ENCODE measurements at regions not wholly inside any gene's neighbourhood (a gene's known extent, or its start where the extent isn't known, plus 50 kb on each side); places are given as distances from the start of the nearest gene placed in this dataset.

DNA sequence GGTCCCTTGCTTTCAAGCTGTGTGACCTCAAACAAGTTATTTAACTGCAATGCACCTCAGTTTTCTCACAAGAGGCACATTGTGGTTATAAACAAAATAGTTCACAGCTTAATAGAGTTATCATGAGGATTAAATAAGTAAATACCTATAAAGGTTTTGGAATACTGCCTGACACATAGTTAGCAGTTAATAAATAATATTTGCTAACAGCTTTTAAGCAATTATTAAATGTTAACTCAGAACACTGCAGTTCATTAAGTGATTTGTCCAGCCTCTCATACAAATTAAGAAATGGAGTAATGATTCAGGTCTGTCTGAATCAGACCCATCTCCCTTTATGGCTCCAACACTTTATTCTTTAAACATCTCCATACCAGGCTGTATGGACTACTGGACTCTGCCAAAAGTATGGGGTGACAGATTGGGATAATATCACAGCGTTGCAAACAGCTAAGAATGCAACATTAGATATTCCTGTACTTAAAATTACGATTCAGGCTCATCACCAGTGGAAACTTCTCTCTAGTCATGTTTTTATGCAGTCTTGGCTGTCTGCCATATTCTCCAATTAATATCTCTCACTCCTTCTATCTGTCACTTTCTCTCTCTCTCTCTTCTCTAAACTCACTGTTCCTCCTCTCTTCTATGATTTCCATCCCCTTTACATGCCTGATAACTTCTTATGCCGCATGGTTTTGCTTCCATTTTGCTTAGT, 370.6 kb upstream of the UBE2E3 start:
- Histone ChIP-seq H4K20me1 (ENCODE audit: insufficient read depth) (no peaks in the 10 kb centered on the region), H3K27me3 (ENCODE audit: insufficient read depth, low read depth, low read length) (no peaks in the 10 kb centered on the region), H3K36me3 (ENCODE audit: insufficient read depth, low read length) (no peaks in the 10 kb centered on the region), H3K9ac (ENCODE audit: low read length) (no peak overlapping the region), H3K79me2 (replicated peaks; ENCODE audit: insufficient read depth, low read length) (no peaks in the 10 kb centered on the region), H3K9me3 (ENCODE audit: low read length) (no peaks in the 10 kb centered on the region), H3K9me2 (ENCODE audit: insufficient read depth, low read length) (no peaks in the 10 kb centered on the region), H2AFZ (ENCODE audit: low read depth, low read length) (no peak overlapping the region), H3K27ac (ENCODE audit: low read length) (no peak overlapping the region), H3F3A (ENCODE audit: insufficient read depth, low read length, poor library complexity, severe bottlenecking) (no peaks in the 10 kb centered on the region), H3K4me2 (ENCODE audit: low read length) (no peak overlapping the region), H3K4me3 (ENCODE audit: low read length) (no peak overlapping the region)
- no peak for TF ChIP-seq SMC3 (conservative IDR thresholded peaks at IDR 0.05; ENCODE audit: poor library complexity)

DNA sequence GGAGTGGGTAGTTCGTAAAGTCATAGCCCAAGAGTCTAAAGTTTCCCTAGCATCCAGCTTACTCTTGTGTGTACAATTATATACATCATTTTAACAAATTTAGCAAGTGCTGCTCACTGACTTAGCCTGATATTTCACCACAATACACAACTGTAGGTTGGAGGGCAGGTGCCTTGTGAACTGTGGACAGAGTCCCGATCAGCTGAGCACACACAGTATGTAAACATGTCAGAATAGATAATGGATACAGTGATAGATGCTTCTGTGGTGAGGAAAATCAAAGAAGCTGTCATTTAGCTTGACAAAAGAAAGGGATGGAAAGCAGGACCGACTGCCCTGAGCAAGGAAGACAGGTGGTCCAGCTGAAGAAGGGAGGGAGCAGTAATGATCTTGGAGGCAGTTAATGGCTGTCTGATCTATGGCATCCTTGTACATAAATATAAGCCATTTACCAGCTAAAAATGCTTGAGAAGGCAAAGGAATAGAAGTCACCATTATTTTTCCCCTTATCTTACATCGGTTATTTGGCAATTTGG, 372.8 kb upstream of the UBE2E3 start:
- Histone ChIP-seq H3F3A (ENCODE audit: insufficient read depth, low read length, poor library complexity, severe bottlenecking) (no peaks in the 10 kb centered on the region), H3K9me2 (ENCODE audit: insufficient read depth, low read length) (no peaks in the 10 kb centered on the region), H4K20me1 (ENCODE audit: insufficient read depth) (no peaks in the 10 kb centered on the region), H3K36me3 (ENCODE audit: insufficient read depth, low read length) (no peaks in the 10 kb centered on the region), H3K79me2 (replicated peaks; ENCODE audit: insufficient read depth, low read length) (no peaks in the 10 kb centered on the region), H3K9ac (ENCODE audit: low read length) (no peak overlapping the region), H3K9me3 (ENCODE audit: low read length) (no peaks in the 10 kb centered on the region), H3K4me3 (ENCODE audit: low read length) (no peak overlapping the region), H3K27ac (ENCODE audit: low read length) (no peak overlapping the region), H3K4me2 (ENCODE audit: low read length) (no peak overlapping the region), H2AFZ (ENCODE audit: low read depth, low read length) (no peak overlapping the region), H3K27me3 (ENCODE audit: insufficient read depth, low read depth, low read length) (no peaks in the 10 kb centered on the region)
- TF ChIP-seq SMC3 (conservative IDR thresholded peaks at IDR 0.05; ENCODE audit: poor library complexity) (no peak), EP300 (conservative IDR thresholded peaks at IDR 0.05; ENCODE audit: poor library complexity, severe bottlenecking) (no peak), POLR2AphosphoS5 (IDR thresholded peaks at IDR 0.05) (no peak), EZH2 (IDR thresholded peaks at IDR 0.05; ENCODE audit: borderline replicate concordance, insufficient read depth, low read length, poor library complexity, severe bottlenecking) (no peak)
- TF ChIP-seq, protein P1, sequence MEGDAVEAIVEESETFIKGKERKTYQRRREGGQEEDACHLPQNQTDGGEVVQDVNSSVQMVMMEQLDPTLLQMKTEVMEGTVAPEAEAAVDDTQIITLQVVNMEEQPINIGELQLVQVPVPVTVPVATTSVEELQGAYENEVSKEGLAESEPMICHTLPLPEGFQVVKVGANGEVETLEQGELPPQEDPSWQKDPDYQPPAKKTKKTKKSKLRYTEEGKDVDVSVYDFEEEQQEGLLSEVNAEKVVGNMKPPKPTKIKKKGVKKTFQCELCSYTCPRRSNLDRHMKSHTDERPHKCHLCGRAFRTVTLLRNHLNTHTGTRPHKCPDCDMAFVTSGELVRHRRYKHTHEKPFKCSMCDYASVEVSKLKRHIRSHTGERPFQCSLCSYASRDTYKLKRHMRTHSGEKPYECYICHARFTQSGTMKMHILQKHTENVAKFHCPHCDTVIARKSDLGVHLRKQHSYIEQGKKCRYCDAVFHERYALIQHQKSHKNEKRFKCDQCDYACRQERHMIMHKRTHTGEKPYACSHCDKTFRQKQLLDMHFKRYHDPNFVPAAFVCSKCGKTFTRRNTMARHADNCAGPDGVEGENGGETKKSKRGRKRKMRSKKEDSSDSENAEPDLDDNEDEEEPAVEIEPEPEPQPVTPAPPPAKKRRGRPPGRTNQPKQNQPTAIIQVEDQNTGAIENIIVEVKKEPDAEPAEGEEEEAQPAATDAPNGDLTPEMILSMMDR (IDR thresholded peaks at IDR 0.05; ENCODE audit: poor library complexity, severe bottlenecking): no peak
- TF ChIP-seq, protein P2, sequence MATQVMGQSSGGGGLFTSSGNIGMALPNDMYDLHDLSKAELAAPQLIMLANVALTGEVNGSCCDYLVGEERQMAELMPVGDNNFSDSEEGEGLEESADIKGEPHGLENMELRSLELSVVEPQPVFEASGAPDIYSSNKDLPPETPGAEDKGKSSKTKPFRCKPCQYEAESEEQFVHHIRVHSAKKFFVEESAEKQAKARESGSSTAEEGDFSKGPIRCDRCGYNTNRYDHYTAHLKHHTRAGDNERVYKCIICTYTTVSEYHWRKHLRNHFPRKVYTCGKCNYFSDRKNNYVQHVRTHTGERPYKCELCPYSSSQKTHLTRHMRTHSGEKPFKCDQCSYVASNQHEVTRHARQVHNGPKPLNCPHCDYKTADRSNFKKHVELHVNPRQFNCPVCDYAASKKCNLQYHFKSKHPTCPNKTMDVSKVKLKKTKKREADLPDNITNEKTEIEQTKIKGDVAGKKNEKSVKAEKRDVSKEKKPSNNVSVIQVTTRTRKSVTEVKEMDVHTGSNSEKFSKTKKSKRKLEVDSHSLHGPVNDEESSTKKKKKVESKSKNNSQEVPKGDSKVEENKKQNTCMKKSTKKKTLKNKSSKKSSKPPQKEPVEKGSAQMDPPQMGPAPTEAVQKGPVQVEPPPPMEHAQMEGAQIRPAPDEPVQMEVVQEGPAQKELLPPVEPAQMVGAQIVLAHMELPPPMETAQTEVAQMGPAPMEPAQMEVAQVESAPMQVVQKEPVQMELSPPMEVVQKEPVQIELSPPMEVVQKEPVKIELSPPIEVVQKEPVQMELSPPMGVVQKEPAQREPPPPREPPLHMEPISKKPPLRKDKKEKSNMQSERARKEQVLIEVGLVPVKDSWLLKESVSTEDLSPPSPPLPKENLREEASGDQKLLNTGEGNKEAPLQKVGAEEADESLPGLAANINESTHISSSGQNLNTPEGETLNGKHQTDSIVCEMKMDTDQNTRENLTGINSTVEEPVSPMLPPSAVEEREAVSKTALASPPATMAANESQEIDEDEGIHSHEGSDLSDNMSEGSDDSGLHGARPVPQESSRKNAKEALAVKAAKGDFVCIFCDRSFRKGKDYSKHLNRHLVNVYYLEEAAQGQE (IDR thresholded peaks at IDR 0.05; ENCODE audit: borderline replicate concordance): no peak

DNA sequence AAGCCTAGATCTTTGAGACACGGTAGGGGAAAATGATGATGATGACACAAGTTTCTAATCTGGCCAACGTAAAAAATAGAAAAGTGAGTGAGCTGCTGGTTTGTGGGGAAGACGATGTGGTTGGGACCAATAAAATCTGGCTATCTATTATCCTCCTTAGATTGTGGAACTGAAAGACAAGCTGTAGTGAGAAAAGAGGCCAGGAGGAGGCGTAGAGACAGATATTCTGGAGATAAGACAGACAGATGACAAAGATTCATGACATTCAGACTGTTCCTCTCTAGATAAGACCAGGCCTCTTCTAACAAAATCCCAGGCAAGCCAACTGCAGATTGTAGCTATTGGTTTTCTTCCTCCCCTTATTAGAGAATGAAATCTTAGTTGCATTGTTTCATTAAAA, 376.3 kb upstream of the UBE2E3 start:
- Histone ChIP-seq H3F3A (ENCODE audit: insufficient read depth, low read length, poor library complexity, severe bottlenecking) (no peaks in the 10 kb centered on the region), H2AFZ (ENCODE audit: low read depth, low read length) (no peak overlapping the region), H4K20me1 (ENCODE audit: insufficient read depth) (no peaks in the 10 kb centered on the region), H3K4me2 (ENCODE audit: low read length) (no peak overlapping the region), H3K9me3 (ENCODE audit: low read length) (no peaks in the 10 kb centered on the region), H3K9ac (ENCODE audit: low read length) (no peak overlapping the region), H3K4me3 (ENCODE audit: low read length) (no peak overlapping the region), H3K36me3 (ENCODE audit: insufficient read depth, low read length) (no peaks in the 10 kb centered on the region), H3K79me2 (replicated peaks; ENCODE audit: insufficient read depth, low read length) (no peaks in the 10 kb centered on the region), H3K27ac (ENCODE audit: low read length) (no peak overlapping the region), H3K9me2 (ENCODE audit: insufficient read depth, low read length) (no peaks in the 10 kb centered on the region), H3K27me3 (ENCODE audit: insufficient read depth, low read depth, low read length) (no peaks in the 10 kb centered on the region)
- TF ChIP-seq EZH2 (IDR thresholded peaks at IDR 0.05; ENCODE audit: borderline replicate concordance, insufficient read depth, low read length, poor library complexity, severe bottlenecking): no peak
- TF ChIP-seq, protein P2 (IDR thresholded peaks at IDR 0.05; ENCODE audit: borderline replicate concordance): no peak
- TF ChIP-seq SMC3 (conservative IDR thresholded peaks at IDR 0.05; ENCODE audit: poor library complexity): no peak
- TF ChIP-seq RAD21 (conservative IDR thresholded peaks at IDR 0.05): no peak
- TF ChIP-seq TAF1 (IDR thresholded peaks at IDR 0.05; ENCODE audit: low read depth): no peak
- no peak for TF ChIP-seq POLR2AphosphoS5 (IDR thresholded peaks at IDR 0.05)
- no peak for TF ChIP-seq EP300 (conservative IDR thresholded peaks at IDR 0.05; ENCODE audit: poor library complexity, severe bottlenecking)

All from neural cell (in vitro differentiated cells).